GF-D8 (cell line): ENCODE measurements at regions not wholly inside any gene's neighbourhood (a gene's known extent, or its start where the extent isn't known, plus 50 kb on each side); places are given as distances from the start of the nearest gene placed in this dataset.

Experiments
- DNase-seq: peaks from one replicate; lab custom pipeline; 2025; lab: John Stamatoyannopoulos, UW

DNA sequence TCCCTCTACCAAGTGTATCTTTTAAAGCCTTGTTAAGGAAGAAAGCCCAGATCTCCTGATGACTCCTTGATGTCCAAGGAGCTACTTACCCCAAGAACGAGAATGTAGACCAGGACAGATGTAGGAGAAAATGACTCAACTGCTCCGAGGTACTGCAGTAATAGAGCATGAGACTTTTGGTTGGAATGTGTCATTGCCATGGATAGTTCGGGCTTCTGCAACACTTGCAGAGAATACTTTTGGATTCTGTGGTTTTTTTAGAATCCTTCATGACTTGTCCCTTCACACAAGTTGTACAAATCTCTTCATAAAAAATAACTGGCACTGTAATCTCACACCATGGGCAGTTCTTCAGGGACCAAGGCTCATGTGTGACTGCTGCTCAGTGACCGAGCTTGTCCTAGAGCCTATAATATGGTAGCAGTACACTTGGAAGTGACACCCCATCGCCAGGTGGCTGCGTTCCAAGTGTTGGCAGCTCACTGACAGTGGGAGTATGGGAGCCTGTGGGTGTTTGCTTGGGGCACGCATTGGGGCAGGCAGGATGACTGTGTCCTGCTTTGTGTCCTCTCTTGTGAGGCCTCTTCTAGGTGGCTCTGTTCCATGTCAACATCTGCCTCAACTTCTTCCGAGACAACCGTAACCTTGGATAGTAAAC, 87.9 kb upstream of the WDR1 start:
- no peak for DNase-seq

DNA sequence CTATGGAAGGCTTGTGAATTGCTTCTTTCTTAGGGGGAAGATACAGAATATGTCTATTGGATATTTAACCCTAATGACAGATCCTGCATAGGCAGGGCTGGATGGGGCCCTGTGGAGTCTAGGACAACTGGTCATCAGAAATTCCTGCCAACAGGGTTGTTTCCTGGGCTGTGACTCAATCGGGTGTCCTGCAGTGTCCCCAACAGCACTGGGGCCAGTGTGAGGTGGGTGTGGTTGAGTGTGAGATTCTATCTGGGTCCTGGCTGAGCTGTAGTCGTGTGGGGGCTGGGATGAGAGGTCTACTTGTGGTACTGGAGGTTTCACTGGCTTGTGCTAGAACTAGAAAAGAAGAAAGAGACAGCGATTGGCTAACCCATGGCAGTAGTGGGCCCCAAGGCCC, 87.3 kb upstream of the WDR1 start:
- DNase-seq: no peak

DNA sequence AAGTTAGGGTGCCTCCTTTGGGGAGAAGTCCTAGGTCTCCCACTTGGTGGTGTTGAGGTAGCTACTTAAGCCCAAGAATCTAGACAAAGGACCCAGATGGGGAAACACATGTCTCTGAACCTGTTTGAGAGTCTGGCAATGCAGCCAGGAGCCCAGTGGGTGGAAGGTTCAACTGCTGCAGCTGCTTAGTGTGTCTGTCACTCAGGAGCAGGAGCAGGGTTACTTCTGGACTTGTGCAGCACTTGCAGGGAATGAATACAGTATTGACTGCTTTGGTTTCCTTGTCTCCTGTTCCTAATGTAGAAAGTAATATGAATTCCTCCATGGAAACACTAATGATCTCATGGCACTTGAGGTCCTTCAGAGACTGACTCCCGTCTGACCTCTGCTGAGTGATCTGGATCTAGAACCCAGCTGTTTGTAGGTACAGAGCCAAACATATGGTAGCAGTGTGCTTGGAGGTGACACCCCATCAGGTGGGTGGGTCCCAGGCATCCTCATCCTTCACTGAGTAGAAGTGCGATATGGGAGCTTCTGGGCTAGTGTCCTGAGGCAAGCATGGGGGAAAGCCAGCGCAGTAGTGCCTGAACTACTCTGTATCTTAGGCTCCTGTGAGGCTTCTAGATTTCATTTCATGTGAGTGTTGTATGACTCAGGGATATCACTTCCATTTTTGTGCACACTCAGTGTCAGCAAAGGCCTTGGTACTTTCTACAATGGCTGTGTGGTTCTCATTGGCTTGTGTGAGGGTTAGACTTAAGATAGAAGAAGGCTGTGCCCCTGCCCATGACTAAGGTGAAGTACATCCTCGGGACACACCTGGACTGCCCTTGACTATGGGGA, 85.0 kb upstream of the WDR1 start:
- no peak for DNase-seq

DNA sequence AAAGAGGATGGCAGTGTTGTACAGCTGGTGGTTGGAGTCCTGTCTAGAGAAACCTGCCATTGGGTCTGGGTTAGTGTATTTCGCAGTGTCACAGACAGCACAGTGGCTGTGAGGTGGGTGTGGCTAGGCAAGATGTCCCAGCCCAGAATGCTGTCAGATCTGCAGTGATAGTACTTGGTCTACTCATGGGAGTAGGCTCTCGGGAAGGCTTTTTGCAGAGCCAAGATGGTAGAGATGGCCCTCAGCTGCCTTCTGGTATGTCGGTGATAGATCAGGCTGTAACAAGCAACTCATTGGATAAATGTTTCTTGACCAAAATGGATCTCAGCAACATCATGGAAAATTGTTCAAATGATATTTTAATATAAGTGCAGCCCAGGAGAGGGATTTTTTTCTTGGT, 84.3 kb upstream of the WDR1 start:
- no peak for DNase-seq

DNA sequence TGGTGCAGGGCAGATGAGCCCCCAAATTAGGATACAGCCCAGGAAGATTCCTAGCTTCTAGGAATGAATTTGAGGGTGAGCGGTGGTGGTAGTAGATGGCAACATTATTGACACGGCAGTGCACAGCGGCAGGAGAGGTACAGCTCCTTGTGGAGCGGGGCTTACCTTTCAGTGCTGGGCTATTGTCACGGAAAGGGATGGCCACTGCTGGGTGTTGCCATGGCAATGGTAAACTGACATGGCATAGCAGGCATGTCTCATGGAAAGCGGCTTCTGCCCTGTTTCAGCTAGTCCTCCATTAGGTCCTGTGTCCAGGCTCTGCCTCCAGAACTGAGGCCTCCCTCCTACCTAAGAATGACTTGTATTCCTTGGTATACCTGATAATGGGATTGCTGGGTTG, 81.8 kb upstream of the WDR1 start:
- no peak for DNase-seq

DNA sequence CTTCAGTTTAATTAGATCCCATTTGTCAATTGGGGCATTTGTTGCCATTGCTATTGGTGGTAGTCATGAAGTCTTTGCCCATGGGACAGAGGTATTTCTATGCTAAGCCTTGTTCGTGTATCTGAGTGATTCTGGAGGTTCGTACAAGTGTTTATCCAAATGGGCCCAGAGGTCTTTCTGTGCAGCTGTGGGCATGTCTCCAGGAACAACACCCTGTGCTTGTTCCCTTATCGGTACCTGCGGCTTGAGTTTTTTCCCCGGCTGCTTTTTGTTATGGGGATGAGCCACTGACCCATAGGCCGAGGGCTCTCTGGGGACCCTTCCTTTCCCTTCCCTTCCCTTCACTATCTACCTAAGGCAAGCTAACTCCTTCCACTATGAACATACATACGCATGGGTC, 81.4 kb upstream of the WDR1 start:
- DNase-seq: no peak

DNA sequence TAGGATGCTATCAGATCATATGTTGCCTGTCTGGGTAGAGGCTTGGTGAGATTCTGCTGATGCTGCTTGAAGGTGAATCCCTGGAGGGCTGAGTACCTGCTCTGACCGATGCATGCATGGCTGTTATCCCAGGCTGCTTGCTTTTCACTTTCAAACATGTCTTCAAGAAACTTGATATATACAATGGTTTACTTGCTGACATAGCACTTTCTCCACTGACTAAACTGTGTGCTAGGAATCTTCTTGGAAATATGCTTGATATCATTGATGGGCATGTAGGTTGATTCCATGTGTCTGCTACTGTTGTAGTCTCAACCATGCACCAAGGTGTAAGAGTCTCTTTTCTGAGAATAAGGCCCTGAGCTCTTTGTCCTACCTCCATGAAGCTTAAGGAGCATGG, 79.6 kb upstream of the WDR1 start:
- no peak for DNase-seq

DNA sequence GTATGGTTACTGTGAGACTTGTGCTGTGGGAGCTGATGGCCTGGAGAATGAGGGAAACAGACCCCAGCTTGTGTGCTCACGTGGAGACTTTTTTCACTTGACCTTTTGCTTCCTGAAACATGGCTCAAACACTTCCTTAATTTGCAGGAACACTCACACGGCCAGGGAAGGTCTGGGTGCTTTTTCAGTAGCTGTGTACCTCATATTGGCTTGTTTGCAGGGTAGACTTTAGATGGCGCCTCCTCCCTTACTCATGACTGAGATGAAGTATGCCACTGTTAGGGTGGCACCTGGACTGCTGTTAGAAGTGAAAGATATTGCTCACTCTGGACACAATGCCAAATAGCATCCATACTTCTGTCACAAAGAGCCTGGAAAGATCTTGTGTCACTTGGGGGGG, 75.7 kb upstream of the WDR1 start:
- no peak for DNase-seq

DNA sequence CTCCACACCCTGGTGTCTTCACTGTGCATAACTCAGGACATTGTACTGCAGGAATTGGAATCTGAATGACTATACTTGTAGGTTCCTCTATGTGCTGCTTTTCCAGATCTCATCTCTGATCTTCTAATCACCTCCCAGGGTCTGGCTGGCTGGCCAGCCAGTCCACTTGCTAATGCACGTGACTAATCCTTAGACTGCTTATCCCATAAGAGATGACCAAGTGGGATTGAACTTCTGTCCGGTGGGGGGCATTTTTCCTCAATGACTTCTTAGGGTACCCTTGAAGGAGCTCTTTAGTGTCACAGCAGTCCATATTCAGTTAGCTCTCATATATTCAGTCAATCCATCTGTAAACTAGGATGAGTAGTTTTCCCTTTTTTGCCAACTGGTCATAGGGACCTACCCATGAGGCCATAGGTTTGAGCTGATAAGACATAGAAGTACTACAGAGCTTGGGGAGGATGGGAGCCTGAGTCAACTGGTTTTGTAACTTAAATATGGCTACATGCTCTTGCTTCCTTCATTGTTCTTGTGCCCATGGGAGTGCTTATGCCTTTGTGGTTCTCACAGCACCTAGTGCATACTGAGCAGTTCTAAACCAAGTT, 71.9 kb upstream of the WDR1 start:
- no peak for DNase-seq

DNA sequence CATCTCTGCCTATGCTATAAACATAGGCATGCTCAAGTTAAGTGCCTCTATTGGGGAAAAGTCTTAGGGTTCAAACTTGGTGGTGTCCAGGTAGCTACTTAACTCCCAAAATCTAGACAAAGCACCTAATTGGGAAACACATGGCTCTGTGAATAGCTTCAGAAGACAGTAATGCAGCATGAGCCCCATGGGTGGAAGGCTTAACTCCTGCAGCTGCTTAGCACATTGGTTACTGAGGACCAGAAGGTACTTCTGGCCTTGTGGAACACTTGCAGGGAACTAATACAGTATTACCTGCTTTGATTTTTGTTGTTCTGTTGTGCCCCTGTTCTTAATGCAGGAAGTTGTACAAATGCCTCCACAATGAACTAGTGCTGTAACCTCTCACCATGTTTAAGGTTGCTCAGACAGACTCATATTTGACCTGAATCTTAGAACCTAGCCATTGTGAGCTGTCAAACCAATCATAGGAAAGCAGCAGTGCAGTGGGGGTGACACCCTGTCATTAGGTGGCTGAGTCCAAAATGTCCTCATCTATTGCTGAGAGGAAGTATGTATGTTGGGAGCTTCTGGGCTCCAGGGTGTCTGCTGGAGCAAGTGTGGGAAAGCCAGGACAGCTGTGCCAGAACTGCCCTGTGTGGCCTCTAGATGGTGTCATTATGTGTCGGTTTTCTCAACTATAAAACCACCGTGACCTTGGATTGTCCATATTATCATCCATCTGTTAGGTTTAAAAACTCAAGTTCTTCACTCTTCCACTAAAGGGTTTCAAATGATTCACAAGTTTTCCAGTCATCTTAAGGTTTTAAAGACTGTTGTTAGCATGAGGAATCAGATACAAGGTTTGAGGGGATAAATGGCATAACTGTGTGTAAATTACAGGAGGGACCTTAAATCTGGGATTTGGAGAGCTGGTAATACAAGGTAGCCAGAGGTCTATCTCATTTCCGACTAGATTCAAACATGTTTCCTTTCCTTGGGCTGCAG, 69.9 kb upstream of the WDR1 start:
- DNase-seq: no peak

DNA sequence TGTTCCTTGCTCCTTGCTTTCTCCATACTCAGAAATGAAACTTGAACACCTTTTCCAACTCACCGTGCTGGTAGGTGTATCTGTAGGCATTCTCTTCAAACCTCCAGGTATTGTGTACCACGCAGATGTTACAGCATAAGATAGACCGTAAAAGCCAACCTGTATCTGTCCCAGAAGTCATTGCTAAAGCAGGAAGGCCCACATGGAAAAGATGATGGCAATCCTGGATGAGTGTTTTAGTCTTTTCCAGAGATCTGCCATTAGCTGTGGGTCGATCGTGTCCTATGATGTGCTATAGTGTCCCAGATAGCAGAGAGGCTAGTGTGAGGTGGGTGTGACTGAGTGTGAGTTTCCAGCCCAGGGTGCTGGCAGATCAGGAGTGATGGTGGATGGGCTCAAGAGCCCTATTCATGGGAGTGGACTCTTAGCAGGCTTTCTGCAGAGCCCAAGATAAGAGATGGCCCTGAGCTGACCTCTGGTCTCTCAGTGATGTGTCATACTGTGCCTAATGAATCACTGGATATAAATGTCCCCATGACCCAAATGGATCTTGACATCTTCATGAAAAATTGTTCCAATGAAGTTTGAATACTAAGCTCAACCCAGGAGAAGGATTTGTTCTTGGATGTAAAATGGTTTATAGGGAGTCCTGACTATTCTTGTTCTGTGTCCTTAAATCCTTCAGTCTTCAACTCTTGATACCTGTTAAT, 69.1 kb upstream of the WDR1 start:
- no peak for DNase-seq

DNA sequence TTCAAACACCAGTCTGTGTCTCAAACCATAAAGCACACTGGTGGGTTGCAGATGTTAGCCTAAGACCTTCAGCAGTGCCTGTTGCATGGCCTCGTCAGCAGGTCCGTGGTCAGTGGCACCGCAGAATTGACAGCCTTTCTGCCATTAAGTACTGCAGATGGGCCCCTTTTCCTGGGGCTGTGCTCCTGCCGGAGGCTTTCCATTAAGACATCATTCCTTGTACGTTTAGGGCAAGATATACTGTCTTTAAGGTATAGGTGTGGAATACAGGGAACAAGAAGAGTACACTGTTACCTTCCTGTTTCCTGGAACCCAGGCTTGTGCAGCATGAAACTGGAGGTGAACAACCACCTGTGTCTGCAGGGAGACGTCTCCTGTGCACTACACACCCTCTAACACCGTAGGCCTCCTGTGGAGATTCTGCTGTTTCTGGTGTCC, 67.9 kb upstream of the WDR1 start:
- DNase-seq: no peak

DNA sequence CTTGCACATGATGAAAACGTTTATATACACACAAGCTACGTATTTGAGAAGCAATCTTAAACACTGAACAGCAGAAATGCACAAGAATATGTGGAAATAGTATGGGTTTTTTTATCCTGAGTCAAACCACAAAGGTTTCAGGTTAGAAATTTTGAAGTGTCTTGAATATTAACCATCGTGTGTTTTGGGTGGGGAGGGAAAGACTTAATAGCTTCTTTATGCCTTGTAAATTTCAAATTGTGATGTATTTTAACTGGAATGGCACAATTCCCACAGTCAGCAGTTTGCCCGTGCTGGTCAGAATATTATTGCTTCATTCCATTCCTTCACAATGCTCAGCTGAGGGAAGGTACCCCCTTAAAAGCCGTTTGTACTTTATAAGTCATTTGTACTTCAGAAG, 67.4 kb upstream of the WDR1 start:
- DNase-seq: no peak

DNA sequence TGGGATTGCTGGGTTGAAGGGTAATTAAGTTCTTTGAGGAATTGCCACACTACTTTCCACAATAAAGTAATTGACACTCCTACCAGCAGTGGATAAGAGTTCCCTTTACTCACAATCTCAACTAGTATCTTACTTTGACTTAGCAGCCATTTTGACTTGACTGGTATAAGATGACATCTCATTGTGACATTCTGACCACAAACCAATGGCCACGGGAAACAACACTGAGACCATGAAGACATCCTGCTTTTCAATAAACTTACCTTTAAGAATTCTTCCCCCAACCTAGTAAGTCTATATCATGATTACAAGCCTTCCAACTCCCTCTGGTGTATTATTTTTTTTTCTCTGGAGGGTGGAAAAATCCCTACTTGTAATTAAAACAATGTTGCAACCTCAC, 66.9 kb upstream of the WDR1 start:
- peak; percentile 40 for DNase-seq

DNA sequence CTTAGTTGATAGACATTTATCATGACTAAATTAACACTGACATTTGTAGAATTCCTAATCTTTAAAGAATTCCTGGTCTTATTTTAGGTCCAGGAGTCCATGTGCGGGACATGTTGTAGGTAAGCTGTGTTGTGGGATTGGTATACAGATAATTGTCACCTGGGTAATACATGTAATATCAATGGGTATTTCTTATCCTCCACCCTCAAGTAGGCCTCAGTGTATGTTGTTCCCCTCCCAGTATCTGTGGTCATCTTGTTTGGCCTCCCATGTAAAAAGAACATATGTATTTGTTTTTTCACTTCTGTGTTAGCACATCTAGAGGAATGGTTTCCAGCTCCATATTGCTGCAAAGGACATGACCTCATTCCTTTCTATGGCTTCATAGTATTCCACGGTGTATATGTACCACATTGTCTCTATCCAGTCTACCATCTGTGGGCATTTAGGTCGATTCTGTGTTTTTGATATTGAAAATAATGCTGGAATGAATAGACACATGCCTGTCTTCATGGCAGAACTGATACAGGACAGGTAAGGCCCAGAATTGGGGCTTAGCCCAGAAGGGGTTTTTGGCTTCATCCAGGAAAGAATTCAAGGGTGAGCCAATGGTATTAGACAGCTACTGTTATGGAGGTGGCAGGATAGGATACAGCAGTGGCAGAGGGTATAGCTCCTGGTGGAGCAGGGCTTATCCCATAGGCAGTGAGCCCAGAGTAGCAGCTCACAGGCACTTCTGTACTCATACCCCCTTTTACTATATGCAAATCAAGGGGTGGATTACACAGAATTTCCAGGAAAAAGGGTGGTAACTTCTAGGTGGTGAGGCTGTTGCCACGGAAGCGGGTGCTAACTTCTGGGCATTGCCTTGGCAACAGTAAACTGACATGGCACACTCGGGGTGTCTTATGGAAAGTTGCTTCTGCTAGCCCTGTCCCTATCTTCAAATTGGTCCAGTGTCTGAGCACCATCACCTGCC, 66.1 kb upstream of the WDR1 start:
- peak; percentile 29 for DNase-seq

DNA sequence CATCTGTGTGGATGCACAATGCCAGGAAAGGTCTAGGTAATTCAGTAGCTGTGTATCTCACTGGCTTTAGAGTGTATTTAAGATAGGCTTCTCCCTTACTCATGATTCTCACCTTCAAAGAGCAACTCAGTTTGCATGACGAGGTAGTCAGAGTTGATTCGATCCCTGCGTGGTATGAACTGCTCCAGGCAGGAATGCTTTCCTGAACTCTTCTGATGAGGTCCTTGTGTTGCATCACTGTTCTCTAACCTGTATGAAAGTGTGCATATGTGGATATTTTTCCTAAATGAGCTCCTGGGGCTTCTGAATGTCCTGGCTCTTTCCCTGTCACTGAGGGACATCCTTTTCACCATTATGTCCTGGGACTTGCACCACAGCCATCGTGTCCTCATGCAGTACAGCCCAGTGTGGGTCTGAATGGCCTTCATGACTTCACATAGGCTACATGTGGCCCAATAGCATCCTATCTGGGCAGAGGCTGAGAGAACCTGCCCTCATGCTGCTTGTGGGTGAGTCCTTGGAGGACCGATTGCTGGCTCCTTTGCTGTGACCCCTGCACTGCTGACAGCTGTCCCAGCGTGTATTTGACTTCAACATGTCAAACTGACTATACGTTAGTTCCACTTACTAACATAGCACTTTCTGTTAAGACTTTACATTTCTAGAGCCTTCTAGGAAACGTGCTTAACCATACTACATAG, 65.3 kb upstream of the WDR1 start:
- DNase-seq: no peak

DNA sequence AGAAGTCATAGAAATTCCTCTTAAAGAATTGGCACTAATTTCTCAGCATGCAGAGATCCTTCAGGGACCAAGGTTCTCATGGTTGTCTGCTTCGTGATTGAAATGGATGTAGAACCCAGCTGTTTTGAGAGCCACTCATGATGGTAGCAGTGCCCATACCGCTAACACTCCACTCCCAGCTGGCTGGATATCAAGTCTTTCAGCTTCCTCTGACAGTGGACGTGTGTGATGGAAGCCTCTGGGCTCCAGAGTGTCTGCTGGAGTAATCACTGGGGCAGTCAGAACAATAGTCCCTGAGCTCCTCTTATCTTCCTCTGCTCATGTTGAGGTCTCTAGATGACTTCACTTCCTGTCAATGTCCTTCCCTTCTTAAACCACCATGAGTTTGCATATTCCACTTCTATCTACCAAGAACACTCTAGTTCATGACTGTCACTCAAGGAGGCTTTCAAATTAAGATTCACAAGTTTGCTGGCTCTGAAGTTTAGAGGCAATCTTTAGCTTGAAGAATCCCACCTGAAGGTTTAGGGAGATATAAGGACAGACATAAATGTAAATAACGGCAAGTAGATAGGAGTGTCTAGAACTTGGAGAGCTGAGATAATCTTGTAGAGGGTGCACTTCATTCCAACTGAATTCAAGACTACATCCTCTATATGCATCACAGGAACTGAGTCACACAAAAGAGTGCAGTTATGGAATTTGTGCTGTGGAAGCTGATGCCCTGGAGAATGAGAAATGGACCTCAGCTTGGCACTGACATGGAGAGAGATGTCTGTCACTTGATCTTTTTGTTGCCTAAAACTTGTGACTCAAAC, 64.5 kb upstream of the WDR1 start:
- DNase-seq: peak; percentile 98

DNA sequence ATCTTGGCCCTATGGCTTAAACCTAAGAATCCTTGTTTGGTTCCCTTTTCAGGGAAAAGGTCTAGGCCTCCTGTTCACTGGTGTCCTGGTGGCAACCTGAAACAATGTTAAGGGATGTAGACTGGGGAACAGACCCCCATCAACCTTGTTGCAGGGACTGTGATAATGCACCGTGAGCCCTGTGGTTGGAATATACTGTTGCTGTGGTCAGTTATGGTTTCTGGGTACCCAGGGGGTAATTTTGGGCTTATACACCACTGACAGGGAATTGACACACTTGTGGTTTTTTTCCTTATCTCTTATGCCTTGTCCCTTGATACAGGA, 64.0 kb upstream of the WDR1 start:
- peak; percentile 92 for DNase-seq
